ENCODE measurements at regions not wholly inside any gene's neighbourhood (a gene's known extent, or its start where the extent isn't known, plus 50 kb on each side); places are given as distances from the start of the nearest gene placed in this dataset.

DNA sequence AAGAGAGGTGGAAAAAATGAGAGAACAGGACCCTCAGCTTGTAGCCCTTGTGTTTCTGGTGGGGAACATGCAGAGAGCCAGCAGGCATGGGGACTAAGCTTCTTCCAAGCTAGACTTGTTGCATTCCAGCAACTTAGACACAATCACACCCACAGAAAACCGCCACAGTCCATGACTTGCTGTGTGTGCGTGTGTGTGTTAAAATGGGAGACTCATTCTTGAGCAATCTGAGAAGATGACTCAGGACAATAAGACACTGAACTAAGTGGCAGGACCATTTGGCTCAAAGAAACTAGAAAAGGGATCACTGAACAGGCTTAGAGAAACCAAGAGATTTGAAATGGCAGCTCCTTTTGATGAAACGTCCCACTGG is 78.0 kb downstream of the HLX start:
- in situ Hi-C loops (cut with HindIII; ENCODE audit: extremely low pct_ligation_motif_present, low pct_unique_long_range_greater_than_20kb) = no loop called here
- CTCF ChIA-PET (ENCODE audit: low intra/inter-chr PET ratio, low total read pairs) = no interaction called here

DNA sequence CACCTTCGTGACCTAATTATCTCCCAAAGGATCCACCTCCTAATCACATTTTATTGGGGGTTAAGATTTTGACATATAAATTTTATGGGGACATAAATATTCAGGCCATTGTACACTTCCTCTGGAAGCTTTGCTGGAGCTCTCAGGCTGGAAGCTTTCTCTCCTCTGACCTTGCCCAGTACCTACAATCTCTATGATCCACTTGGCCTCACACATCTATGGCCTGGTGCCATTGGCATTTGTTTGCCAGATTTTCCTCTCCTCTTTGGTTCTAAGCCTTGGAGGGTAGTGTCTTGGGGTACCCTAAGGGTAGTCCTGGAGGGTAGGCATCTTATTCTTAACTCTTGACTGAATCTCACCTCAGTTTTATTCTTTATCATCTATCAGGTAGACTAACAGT is 79.0 kb downstream of the HLX start:
- H3K36me3 ChIP-seq (replicated peaks in 1 of 2; ENCODE audit: control insufficient read depth in 1 of 2, insufficient read depth in 2 of 2, low read length in 2 of 2) = no peaks in the 10 kb centered on the region
- CTCF ChIA-PET (ENCODE audit: low intra/inter-chr PET ratio, low total read pairs) = no interaction called here
- FAIRE-seq (no peak), ATAC-seq (no peak), DNase-seq (ENCODE audit: low spot score) (no peak)
- H3K27me3 ChIP-seq (ENCODE audit: control insufficient read depth in 1 of 2, insufficient read depth in 2 of 2, low read length in 2 of 2) = no peaks in the 10 kb centered on the region; a peak in 1 of 5 replicates
- H3K4me1 ChIP-seq (ENCODE audit: insufficient read depth, low read length) = no peaks in the 10 kb centered on the region
- no peak overlapping the region for H3K4me3 ChIP-seq (replicated peaks in 1 of 3; ENCODE audit: insufficient read depth in 1 of 3, low read depth in 2 of 3, low read length in 3 of 3)
- H3K79me2 ChIP-seq (ENCODE audit: insufficient read depth, low read length) = no peaks in the 10 kb centered on the region
- intact Hi-C loops (cut with micrococcal nuclease; ENCODE audit: unreplicated experiment) (no loop called here), in situ Hi-C loops (cut with HindIII; ENCODE audit: extremely low pct_ligation_motif_present, low pct_unique_long_range_greater_than_20kb) (no loop called here)
- no peak overlapping the region for H2AFZ ChIP-seq (ENCODE audit: low read length)
- no peak overlapping the region for H3K27ac ChIP-seq (ENCODE audit: extremely low read length, insufficient read depth, low read length)
- no peak overlapping the region for H3K9ac ChIP-seq (ENCODE audit: insufficient read depth, low read depth, low read length)
- H3K9me3 ChIP-seq (ENCODE audit: low read length) = no peaks in the 10 kb centered on the region
- POLR2A ChIA-PET = no interaction called here
- BruUV-seq (replicated peaks) = no TSS peak
- H4K20me1 ChIP-seq (ENCODE audit: insufficient read depth, low read length) = no peaks in the 10 kb centered on the region
- 0% methylated on average over 1 of the region's 1 CpG for WGBS (ENCODE audit: low lambda C conversion rate)
- no peak overlapping the region for H3K4me2 ChIP-seq (ENCODE audit: low read depth, low read length)
- TF ChIP-seq ZNF205 (CRISPR knock-in tag; IDR thresholded peaks at IDR 0.05) (no peak), RFX3 (CRISPR knock-in tag; IDR thresholded peaks at IDR 0.05) (no peak), AKNA (CRISPR knock-in tag; IDR thresholded peaks at IDR 0.05; ENCODE audit: borderline replicate concordance) (no peak), ZNF790 (CRISPR knock-in tag; IDR thresholded peaks at IDR 0.05; ENCODE audit: borderline replicate concordance) (no peak), PRPF4 (IDR thresholded peaks at IDR 0.05; ENCODE audit: low read depth, low read length, poor library complexity, severe bottlenecking) (no peak), ZNF124 (CRISPR knock-in tag; IDR thresholded peaks at IDR 0.05) (no peak), ZNF773 (CRISPR knock-in tag; IDR thresholded peaks at IDR 0.05; ENCODE audit: borderline replicate concordance) (no peak), SP1 (IDR thresholded peaks at IDR 0.05) (no peak), SP1 (CRISPR knock-in tag; IDR thresholded peaks at IDR 0.05) (no peak)

More for the DNA sequence above, 78.0 kb downstream of the HLX start:
- Histone ChIP-seq H3K9ac (ENCODE audit: insufficient read depth, low read depth, low read length) (no peak overlapping the region), H3K27me3 (ENCODE audit: control insufficient read depth in 1 of 2, insufficient read depth in 2 of 2, low read length in 2 of 2) (no peaks in the 10 kb centered on the region; a peak in 1 of 5 replicates), H3K27ac (ENCODE audit: extremely low read length, insufficient read depth, low read length) (no peak overlapping the region), H3K9me3 (ENCODE audit: low read length) (no peaks in the 10 kb centered on the region), H3K4me1 (ENCODE audit: insufficient read depth, low read length) (no peaks in the 10 kb centered on the region), H3K4me2 (ENCODE audit: low read depth, low read length) (no peak overlapping the region), H2AFZ (ENCODE audit: low read length) (no peak overlapping the region), H3K36me3 (replicated peaks in 1 of 2; ENCODE audit: control insufficient read depth in 1 of 2, insufficient read depth in 2 of 2, low read length in 2 of 2) (no peaks in the 10 kb centered on the region), H4K20me1 (ENCODE audit: insufficient read depth, low read length) (no peaks in the 10 kb centered on the region), H3K79me2 (ENCODE audit: insufficient read depth, low read length) (no peaks in the 10 kb centered on the region), H3K4me3 (replicated peaks in 1 of 3; ENCODE audit: insufficient read depth in 1 of 3, low read depth in 2 of 3, low read length in 3 of 3) (no peak overlapping the region)
- ATAC-seq (no peak), DNase-seq (ENCODE audit: low spot score) (no peak), FAIRE-seq (no peak)
- BruUV-seq (replicated peaks) = no TSS peak
- TF ChIP-seq FOXP4 (CRISPR knock-in tag; IDR thresholded peaks at IDR 0.05) (no peak), TSC22D2 (CRISPR knock-in tag; IDR thresholded peaks at IDR 0.05; ENCODE audit: borderline replicate concordance) (no peak), SOX13 (IDR thresholded peaks at IDR 0.05) (no peak), SOX13 (CRISPR knock-in tag; conservative IDR thresholded peaks at IDR 0.05 in 1 of 2, IDR thresholded peaks at IDR 0.05 in 1 of 2) (no peak), JUNB (CRISPR knock-in tag; IDR thresholded peaks at IDR 0.05; ENCODE audit: borderline replicate concordance) (no peak), TBL1XR1 (IDR thresholded peaks at IDR 0.05; ENCODE audit: borderline replicate concordance, low read length, partially characterized antibody) (no peak)
- intact Hi-C loops (cut with micrococcal nuclease; ENCODE audit: unreplicated experiment) = no loop called here
- POLR2A ChIA-PET = no interaction called here
- WGBS (ENCODE audit: low lambda C conversion rate) = 3% methylated on average over 3 of the region's 3 CpGs

Data from HepG2 (cell line).